ENCODE measurements at regions not wholly inside any gene's neighbourhood (a gene's known extent, or its start where the extent isn't known, plus 50 kb on each side); places are given as distances from the start of the nearest gene placed in this dataset.

GRCh38 chr14:87573591-87573990 is 419.4 kb downstream of the GALC start:
- DNase-seq = no peak
- no peaks in the 10 kb centered on the region for H3K9me3 Mint-ChIP-seq (ENCODE audit: low read depth, unreplicated experiment)
- no peak overlapping the region for H3K27ac Mint-ChIP-seq (ENCODE audit: unreplicated experiment)
- CTCF ChIA-PET = no interaction called here
- intact Hi-C loops (cut with micrococcal nuclease; ENCODE audit: unreplicated experiment) = no loop called here
- H3K4me3 Mint-ChIP-seq (ENCODE audit: low read depth, unreplicated experiment) = no peak overlapping the region
- no TSS peak for BruUV-seq (replicated peaks)
- H3K27me3 Mint-ChIP-seq (ENCODE audit: unreplicated experiment) = no peaks in the 10 kb centered on the region
- no peaks in the 10 kb centered on the region for H3K4me1 Mint-ChIP-seq (ENCODE audit: low read depth, unreplicated experiment)
- H3K36me3 Mint-ChIP-seq (ENCODE audit: insufficient read depth, unreplicated experiment) = no peaks in the 10 kb centered on the region
- TF ChIP-seq CTCF (IDR thresholded peaks at IDR 0.05; ENCODE audit: unreplicated experiment) = no peak

- no TSS peak for BruUV-seq (replicated peaks)
- Mint-ChIP-seq H3K4me1 (ENCODE audit: low read depth, unreplicated experiment) (no peaks in the 10 kb centered on the region), H3K27ac (ENCODE audit: unreplicated experiment) (no peak overlapping the region), H3K4me3 (ENCODE audit: low read depth, unreplicated experiment) (no peak overlapping the region), H3K9me3 (ENCODE audit: low read depth, unreplicated experiment) (peaks cover 4% of the 10 kb centered on the region), H3K27me3 (ENCODE audit: unreplicated experiment) (no peaks in the 10 kb centered on the region), H3K36me3 (ENCODE audit: insufficient read depth, unreplicated experiment) (no peaks in the 10 kb centered on the region)
- intact Hi-C loops (cut with micrococcal nuclease; ENCODE audit: unreplicated experiment) = no loop called here
- CTCF ChIA-PET = no interaction called here
- no peak for TF ChIP-seq CTCF (IDR thresholded peaks at IDR 0.05; ENCODE audit: unreplicated experiment)
- DNase-seq = no peak
These were observed 425.2 kb downstream of the GALC start for GRCh38 chr14:87567618-87568295.

GRCh38 chr14:87566991-87567390 is 426.0 kb downstream of the GALC start:
- Mint-ChIP-seq H3K27me3 (ENCODE audit: unreplicated experiment) (no peaks in the 10 kb centered on the region), H3K36me3 (ENCODE audit: insufficient read depth, unreplicated experiment) (no peaks in the 10 kb centered on the region), H3K9me3 (ENCODE audit: low read depth, unreplicated experiment) (peaks cover 5% of the 10 kb centered on the region), H3K4me1 (ENCODE audit: low read depth, unreplicated experiment) (no peaks in the 10 kb centered on the region), H3K4me3 (ENCODE audit: low read depth, unreplicated experiment) (no peak overlapping the region), H3K27ac (ENCODE audit: unreplicated experiment) (no peak overlapping the region)
- no TSS peak for BruUV-seq (replicated peaks)
- no peak for DNase-seq
- TF ChIP-seq CTCF (IDR thresholded peaks at IDR 0.05; ENCODE audit: unreplicated experiment) = no peak
- CTCF ChIA-PET = no interaction called here
- intact Hi-C loops (cut with micrococcal nuclease; ENCODE audit: unreplicated experiment) = no loop called here

- no peak for DNase-seq
- no peaks in the 10 kb centered on the region for H3K36me3 Mint-ChIP-seq (ENCODE audit: insufficient read depth, unreplicated experiment)
- no peaks in the 10 kb centered on the region for H3K4me1 Mint-ChIP-seq (ENCODE audit: low read depth, unreplicated experiment)
- TF ChIP-seq CTCF (IDR thresholded peaks at IDR 0.05; ENCODE audit: unreplicated experiment) = no peak
- CTCF ChIA-PET = no interaction called here
- no peak overlapping the region for H3K4me3 Mint-ChIP-seq (ENCODE audit: low read depth, unreplicated experiment)
- no TSS peak for BruUV-seq (replicated peaks)
- intact Hi-C loops (cut with micrococcal nuclease; ENCODE audit: unreplicated experiment) = no loop called here
- H3K27ac Mint-ChIP-seq (ENCODE audit: unreplicated experiment) = no peak overlapping the region
- no peaks in the 10 kb centered on the region for H3K27me3 Mint-ChIP-seq (ENCODE audit: unreplicated experiment)
- H3K9me3 Mint-ChIP-seq (ENCODE audit: low read depth, unreplicated experiment) = peaks cover 5% of the 10 kb centered on the region
These were observed 445.4 kb downstream of the GALC start for GRCh38 chr14:87547536-87547935.

Data from Calu3 (cell line).